ENCODE measurements at regions not wholly inside any gene's neighbourhood (a gene's known extent, or its start where the extent isn't known, plus 50 kb on each side); places are given as distances from the start of the nearest gene placed in this dataset.

GRCh38 chr14:87008965-87009364, 984.0 kb downstream of the GALC start:
- H3K4me3 Mint-ChIP-seq: no peak overlapping the region
- TF ChIP-seq ETS1 (IDR thresholded peaks at IDR 0.05) (no peak), ZNF331 (CRISPR knock-in tag; IDR thresholded peaks at IDR 0.05; ENCODE audit: low read depth) (no peak), JUNB (IDR thresholded peaks at IDR 0.05; ENCODE audit: unreplicated experiment) (no peak), EZH2phosphoT487 (IDR thresholded peaks at IDR 0.05; ENCODE audit: unreplicated experiment) (no peak), CTCF (conservative IDR thresholded peaks at IDR 0.05; ENCODE audit: low read depth in 2 of 2) (no peak), ZNF114 (CRISPR knock-in tag; IDR thresholded peaks at IDR 0.05) (no peak), REST (IDR thresholded peaks at IDR 0.05; ENCODE audit: unreplicated experiment) (no peak), CREB1 (CRISPR knock-in tag; IDR thresholded peaks at IDR 0.05; ENCODE audit: low read depth) (no peak), EZH2 (IDR thresholded peaks at IDR 0.05; ENCODE audit: low read depth, unreplicated experiment) (no peak)
- Histone ChIP-seq H3K9me2 (ENCODE audit: insufficient read depth) (no peaks in the 10 kb centered on the region), H3K27me3 (ENCODE audit: insufficient read depth) (no peaks in the 10 kb centered on the region), H3K27ac (ENCODE audit: low read depth) (no peak overlapping the region), H4K20me1 (replicated peaks; ENCODE audit: insufficient read depth) (no peaks in the 10 kb centered on the region), H3F3A (replicated peaks; ENCODE audit: low read depth) (no peaks in the 10 kb centered on the region), H3K36me3 (ENCODE audit: insufficient read depth) (no peaks in the 10 kb centered on the region), H3K4me3 (no peak overlapping the region), H2AFZ (no peak overlapping the region), H3K4me2 (no peak overlapping the region), H3K79me2 (replicated peaks; ENCODE audit: insufficient read depth) (no peaks in the 10 kb centered on the region), H3K4me1 (ENCODE audit: insufficient read depth) (peaks cover 7% of the 10 kb centered on the region)
- H3K36me3 Mint-ChIP-seq (ENCODE audit: low read depth): no peaks in the 10 kb centered on the region
- ATAC-seq (no peak), DNase-seq (ENCODE audit: low spot score) (no peak)
- H3K27ac Mint-ChIP-seq: no peak overlapping the region
- H3K4me1 Mint-ChIP-seq: peaks cover 10% of the 10 kb centered on the region
- no peaks in the 10 kb centered on the region for H3K27me3 Mint-ChIP-seq (ENCODE audit: insufficient read depth, low read depth, poor library complexity)
- peaks cover 12% of the 10 kb centered on the region; the same call in 1 of the 3 replicates for H3K9me3 Mint-ChIP-seq

- no peak for ATAC-seq
- peaks cover 8% of the 10 kb centered on the region for H3K4me1 Mint-ChIP-seq
Measured at GRCh38 chr14:87005280-87005679, 987.7 kb downstream of the GALC start.

More at GRCh38 chr14:87005280-87005679, 987.7 kb downstream of the GALC start:
- H3K9me3 Mint-ChIP-seq: peaks cover 12% of the 10 kb centered on the region; the same call in 1 of the 3 replicates
- Histone ChIP-seq H3K27ac (ENCODE audit: low read depth) (no peak overlapping the region), H3K27me3 (ENCODE audit: insufficient read depth) (no peaks in the 10 kb centered on the region), H4K20me1 (replicated peaks; ENCODE audit: insufficient read depth) (no peaks in the 10 kb centered on the region), H2AFZ (no peak overlapping the region), H3K9me2 (ENCODE audit: insufficient read depth) (no peaks in the 10 kb centered on the region), H3K36me3 (ENCODE audit: insufficient read depth) (no peaks in the 10 kb centered on the region), H3K4me2 (no peak overlapping the region), H3F3A (replicated peaks; ENCODE audit: low read depth) (no peaks in the 10 kb centered on the region), H3K79me2 (replicated peaks; ENCODE audit: insufficient read depth) (no peaks in the 10 kb centered on the region), H3K4me3 (no peak overlapping the region), H3K4me1 (ENCODE audit: insufficient read depth) (peaks cover 4% of the 10 kb centered on the region; the same call in 1 of the 2 replicates)
- DNase-seq (ENCODE audit: low spot score): no peak
- no peak for TF ChIP-seq STAT1 (IDR thresholded peaks at IDR 0.05; ENCODE audit: unreplicated experiment)
- no peak for TF ChIP-seq EZH2phosphoT487 (IDR thresholded peaks at IDR 0.05; ENCODE audit: unreplicated experiment)
- no peak for TF ChIP-seq POLR2AphosphoS5 (IDR thresholded peaks at IDR 0.05; ENCODE audit: low read depth)
- no peak for TF ChIP-seq ETS1 (IDR thresholded peaks at IDR 0.05)
- TF ChIP-seq CREB1 (CRISPR knock-in tag; IDR thresholded peaks at IDR 0.05; ENCODE audit: low read depth): no peak
- H3K4me3 Mint-ChIP-seq: no peak overlapping the region
- no peaks in the 10 kb centered on the region for H3K36me3 Mint-ChIP-seq (ENCODE audit: low read depth)
- no peaks in the 10 kb centered on the region for H3K27me3 Mint-ChIP-seq (ENCODE audit: insufficient read depth, low read depth, poor library complexity)
- no peak overlapping the region for H3K27ac Mint-ChIP-seq

Measured in GM23338 (cell line).